ENCODE measurements at regions not wholly inside any gene's neighbourhood (a gene's known extent, or its start where the extent isn't known, plus 50 kb on each side); places are given as distances from the start of the nearest gene placed in this dataset.

GRCh38 chr2:67840460-67841068 is 222.2 kb downstream of the C1D start:
- Histone ChIP-seq H3K9me3 (ENCODE audit: control insufficient read depth in 4 of 4, low read length in 3 of 4) (no peaks in the 10 kb centered on the region), H3K4me3 (ENCODE audit: low read depth in 1 of 3, low read length in 3 of 3) (no peak overlapping the region), H3K27ac (ENCODE audit: low read depth in 1 of 2, low read length in 2 of 2) (no peak overlapping the region), H3K27me3 (ENCODE audit: control insufficient read depth in 4 of 4, insufficient read depth in 4 of 4, low read length in 3 of 4) (peaks cover 0 to 6% (median 0%) of the 10 kb centered on the region in 4 donors), H3K4me1 (ENCODE audit: control insufficient read depth in 4 of 4, insufficient read depth in 4 of 4, low read length in 3 of 4) (no peaks in the 10 kb centered on the region), H3K36me3 (ENCODE audit: control insufficient read depth in 4 of 4, insufficient read depth in 3 of 4, low read depth in 1 of 4, low read length in 3 of 4) (no peaks in the 10 kb centered on the region), H3K9ac (ENCODE audit: low read depth in 1 of 2, low read length in 2 of 2) (no peak overlapping the region)
- WGBS: 45% methylated on average over 5 of the region's 5 CpGs
- peak; percentile 49 for DNase-seq (ENCODE audit: low spot score)
- peak; percentile 88 to 90 for TF ChIP-seq RAD21 (IDR thresholded peaks at IDR 0.05)
- TF ChIP-seq ZBTB33 (IDR thresholded peaks at IDR 0.05): no peak
- no peak for TF ChIP-seq SP1 (IDR thresholded peaks at IDR 0.05)
- TF ChIP-seq CTCF (IDR thresholded peaks at IDR 0.05; ENCODE audit: low read depth, low read length, missing input control): peak; percentile 69

- WGBS: 68% methylated on average over 2 of the region's 2 CpGs
- no peak for DNase-seq (ENCODE audit: low spot score)
- no peak for TF ChIP-seq JUND (IDR thresholded peaks at IDR 0.05)
- no peak for TF ChIP-seq GABPA (IDR thresholded peaks at IDR 0.05 in 1 of 2, conservative IDR thresholded peaks at IDR 0.05 in 1 of 2)
- TF ChIP-seq ATF3 (IDR thresholded peaks at IDR 0.05): no peak
These were observed 221.1 kb downstream of the C1D start for GRCh38 chr2:67841711-67842110.

GRCh38 chr2:67842375-67842959 is 220.3 kb downstream of the C1D start:
- DNase-seq (ENCODE audit: low spot score): no peak
- no peak for TF ChIP-seq NR2F2 (IDR thresholded peaks at IDR 0.05)
- TF ChIP-seq YY1 (IDR thresholded peaks at IDR 0.05): no peak
- TF ChIP-seq RXRA (IDR thresholded peaks at IDR 0.05): no peak
- no peak for TF ChIP-seq ATF3 (IDR thresholded peaks at IDR 0.05)
- no peak for TF ChIP-seq RAD21 (IDR thresholded peaks at IDR 0.05)
- TF ChIP-seq CTCF (IDR thresholded peaks at IDR 0.05; ENCODE audit: low read depth, low read length, missing input control): no peak
- Histone ChIP-seq H3K4me3 (ENCODE audit: low read depth in 1 of 3, low read length in 3 of 3) (no peak overlapping the region), H3K27ac (ENCODE audit: low read depth in 1 of 2, low read length in 2 of 2) (no peak overlapping the region), H3K4me1 (ENCODE audit: control insufficient read depth in 4 of 4, insufficient read depth in 4 of 4, low read length in 3 of 4) (peaks cover 0 to 4% (median 1%) of the 10 kb centered on the region in 4 donors), H3K9me3 (ENCODE audit: control insufficient read depth in 4 of 4, low read length in 3 of 4) (no peaks in the 10 kb centered on the region), H3K27me3 (ENCODE audit: control insufficient read depth in 4 of 4, insufficient read depth in 4 of 4, low read length in 3 of 4) (peaks cover 0 to 4% (median 0%) of the 10 kb centered on the region in 4 donors), H3K36me3 (ENCODE audit: control insufficient read depth in 4 of 4, insufficient read depth in 3 of 4, low read depth in 1 of 4, low read length in 3 of 4) (no peaks in the 10 kb centered on the region), H3K9ac (ENCODE audit: low read depth in 1 of 2, low read length in 2 of 2) (no peak overlapping the region)
- WGBS: 64% methylated on average over 9 of the region's 9 CpGs

More at GRCh38 chr2:67841711-67842110, 221.1 kb downstream of the C1D start:
- H3K4me3 ChIP-seq (ENCODE audit: low read depth in 1 of 3, low read length in 3 of 3): no peak overlapping the region
- no peak overlapping the region for H3K27ac ChIP-seq (ENCODE audit: low read depth in 1 of 2, low read length in 2 of 2)
- no peak overlapping the region for H3K9ac ChIP-seq (ENCODE audit: low read depth in 1 of 2, low read length in 2 of 2)
- H3K27me3 ChIP-seq (ENCODE audit: control insufficient read depth in 4 of 4, insufficient read depth in 4 of 4, low read length in 3 of 4): peaks cover 0 to 4% (median 0%) of the 10 kb centered on the region in 4 donors
- H3K4me1 ChIP-seq (ENCODE audit: control insufficient read depth in 4 of 4, insufficient read depth in 4 of 4, low read length in 3 of 4): peaks cover 0 to 4% (median 1%) of the 10 kb centered on the region in 4 donors
- no peaks in the 10 kb centered on the region for H3K36me3 ChIP-seq (ENCODE audit: control insufficient read depth in 4 of 4, insufficient read depth in 3 of 4, low read depth in 1 of 4, low read length in 3 of 4)
- H3K9me3 ChIP-seq (ENCODE audit: control insufficient read depth in 4 of 4, low read length in 3 of 4): no peaks in the 10 kb centered on the region
